H1 (cell line): ENCODE measurements at regions not wholly inside any gene's neighbourhood (a gene's known extent, or its start where the extent isn't known, plus 50 kb on each side); places are given as distances from the start of the nearest gene placed in this dataset.

Experiments used
- ATF2 ChIP-seq: IDR thresholded peaks from 2 replicates; pipeline ENCODE4 v1.6.1; 2012; ENCODE audit warnings: low read length, inconsistent platforms
- EZH2 ChIP-seq: fragments of 200-600 bp; sonication (generic); IDR thresholded peaks from 2 replicates; pipeline ENCODE4 v1.7.1; 2012; ENCODE audit warnings: low read depth, mild to moderate bottlenecking, moderate library complexity, low read length, inconsistent platforms; ENCODE audit not compliant: severe bottlenecking
- GABPA ChIP-seq: IDR thresholded peaks from 2 replicates; pipeline ENCODE4 v1.6.1; 2011; ENCODE audit warnings: mild to moderate bottlenecking, low read length, moderate library complexity, borderline replicate concordance; ENCODE audit not compliant: insufficient read depth
- GTF2F1 ChIP-seq: IDR thresholded peaks from 2 replicates; pipeline ENCODE4 v1.6.1; 2012; ENCODE audit warnings: low read depth, low read length, improper control_type of control experiment, borderline replicate concordance
- MAX ChIP-seq: IDR thresholded peaks from 2 replicates; pipeline ENCODE4 v1.6.1; 2012; ENCODE audit warnings: inconsistent platforms
- POLR2AphosphoS5 ChIP-seq: IDR thresholded peaks from 2 replicates; pipeline ENCODE4 v1.6.1; 2011; ENCODE audit warnings: low read depth, low read length
- POU5F1 ChIP-seq: IDR thresholded peaks from 2 replicates; pipeline ENCODE4 v1.6.1; 2011; ENCODE audit warnings: low read depth, mild to moderate bottlenecking, low read length, moderate library complexity
- RNF2 ChIP-seq: fragments of 200-900, 300-1000 bp; sonication (generic); IDR thresholded peaks from 2 replicates; pipeline ENCODE4 v1.7.1; 2016; ENCODE audit warnings: borderline replicate concordance, low read depth, mild to moderate bottlenecking, antibody characterized with exemption, low read length; ENCODE audit not compliant: poor library complexity, severe bottlenecking; ENCODE audit errors: missing control alignments
- SP1 ChIP-seq: IDR thresholded peaks from 2 replicates; pipeline ENCODE4 v1.6.1; 2011; ENCODE audit warnings: low read depth, low read length
- TF ChIP-seq, protein P1 (sequence below), 3 experiments: IDR thresholded peaks; 1 replicate in 2 of 3; 2 replicates in 1 of 3; pipeline versions ENCODE4 v1.5.1 to v1.6.1; 2011; ENCODE audit warnings: low read length in 3 of 3, mild to moderate bottlenecking in 3 of 3, inconsistent platforms in 2 of 3, low read depth in 1 of 3, moderate library complexity in 1 of 3; ENCODE audit not compliant: insufficient read depth in 1 of 3; ENCODE audit errors: control extremely low read depth in 1 of 3

GRCh38 chr7:79529881-79530235 lies 76.4 kb upstream of the MAGI2 start:
- no peak for TF ChIP-seq POU5F1
- no peak for TF ChIP-seq EZH2
- TF ChIP-seq SP1 = no peak
- TF ChIP-seq POLR2AphosphoS5 = no peak
- TF ChIP-seq ATF2 = no peak
- TF ChIP-seq, protein P1, sequence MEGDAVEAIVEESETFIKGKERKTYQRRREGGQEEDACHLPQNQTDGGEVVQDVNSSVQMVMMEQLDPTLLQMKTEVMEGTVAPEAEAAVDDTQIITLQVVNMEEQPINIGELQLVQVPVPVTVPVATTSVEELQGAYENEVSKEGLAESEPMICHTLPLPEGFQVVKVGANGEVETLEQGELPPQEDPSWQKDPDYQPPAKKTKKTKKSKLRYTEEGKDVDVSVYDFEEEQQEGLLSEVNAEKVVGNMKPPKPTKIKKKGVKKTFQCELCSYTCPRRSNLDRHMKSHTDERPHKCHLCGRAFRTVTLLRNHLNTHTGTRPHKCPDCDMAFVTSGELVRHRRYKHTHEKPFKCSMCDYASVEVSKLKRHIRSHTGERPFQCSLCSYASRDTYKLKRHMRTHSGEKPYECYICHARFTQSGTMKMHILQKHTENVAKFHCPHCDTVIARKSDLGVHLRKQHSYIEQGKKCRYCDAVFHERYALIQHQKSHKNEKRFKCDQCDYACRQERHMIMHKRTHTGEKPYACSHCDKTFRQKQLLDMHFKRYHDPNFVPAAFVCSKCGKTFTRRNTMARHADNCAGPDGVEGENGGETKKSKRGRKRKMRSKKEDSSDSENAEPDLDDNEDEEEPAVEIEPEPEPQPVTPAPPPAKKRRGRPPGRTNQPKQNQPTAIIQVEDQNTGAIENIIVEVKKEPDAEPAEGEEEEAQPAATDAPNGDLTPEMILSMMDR (IDR thresholded peaks at IDR 0.05; ENCODE audit: control extremely low read depth in 1 of 3, insufficient read depth in 1 of 3, low read depth in 1 of 3, low read length in 3 of 3) = no peak
- TF ChIP-seq MAX = no peak
- no peak for TF ChIP-seq RNF2
- no peak for TF ChIP-seq GABPA
- no peak for TF ChIP-seq GTF2F1
